Fibroblast of pulmonary artery (primary cell): ENCODE measurements at regions not wholly inside any gene's neighbourhood (a gene's known extent, or its start where the extent isn't known, plus 50 kb on each side); places are given as distances from the start of the nearest gene placed in this dataset.
"Not testable (repeated sequence)": the region's sequence is repeated elsewhere in the genome, so short reads cannot be mapped to it uniquely, and the experiment has no call there.

Source experiments
- DNase-seq: peaks from one replicate; pipeline ENCODE4 v3.0.0-alpha.2; 2010; ENCODE audit warnings: low read depth
- H3K4me3 ChIP-seq: replicated peaks from 2 replicates; pipeline ENCODE4 v1.5.1; 2011; ENCODE audit warnings: low read depth, mild to moderate bottlenecking, control low read depth, low read length, moderate library complexity
- TF ChIP-seq, protein P1 (sequence below): IDR thresholded peaks from 2 replicates; pipeline ENCODE4 v1.5.1; 2011; ENCODE audit warnings: mild to moderate bottlenecking, control low read depth, low read length, inconsistent platforms; ENCODE audit errors: missing control alignments

DNA sequence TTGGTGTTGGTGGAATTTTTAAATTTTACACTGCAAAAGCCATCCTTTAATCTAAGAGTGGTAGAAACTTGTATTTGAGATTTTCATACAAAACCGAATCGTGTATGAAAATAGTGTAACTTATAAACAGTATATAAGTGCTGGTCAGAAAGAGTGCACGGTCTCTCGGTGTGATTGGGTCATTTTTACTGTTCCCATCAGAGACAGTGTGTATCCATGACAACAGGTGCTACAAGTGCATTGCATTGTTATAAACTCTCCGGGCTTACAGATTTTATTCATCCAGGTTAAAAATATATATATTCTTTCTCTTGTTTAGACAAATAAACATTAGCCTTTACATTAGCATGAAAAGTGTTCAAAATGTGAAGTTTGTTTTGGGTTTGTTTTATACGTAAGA lies 721.9 kb downstream of the METTL4 start:
- TF ChIP-seq, protein P1, sequence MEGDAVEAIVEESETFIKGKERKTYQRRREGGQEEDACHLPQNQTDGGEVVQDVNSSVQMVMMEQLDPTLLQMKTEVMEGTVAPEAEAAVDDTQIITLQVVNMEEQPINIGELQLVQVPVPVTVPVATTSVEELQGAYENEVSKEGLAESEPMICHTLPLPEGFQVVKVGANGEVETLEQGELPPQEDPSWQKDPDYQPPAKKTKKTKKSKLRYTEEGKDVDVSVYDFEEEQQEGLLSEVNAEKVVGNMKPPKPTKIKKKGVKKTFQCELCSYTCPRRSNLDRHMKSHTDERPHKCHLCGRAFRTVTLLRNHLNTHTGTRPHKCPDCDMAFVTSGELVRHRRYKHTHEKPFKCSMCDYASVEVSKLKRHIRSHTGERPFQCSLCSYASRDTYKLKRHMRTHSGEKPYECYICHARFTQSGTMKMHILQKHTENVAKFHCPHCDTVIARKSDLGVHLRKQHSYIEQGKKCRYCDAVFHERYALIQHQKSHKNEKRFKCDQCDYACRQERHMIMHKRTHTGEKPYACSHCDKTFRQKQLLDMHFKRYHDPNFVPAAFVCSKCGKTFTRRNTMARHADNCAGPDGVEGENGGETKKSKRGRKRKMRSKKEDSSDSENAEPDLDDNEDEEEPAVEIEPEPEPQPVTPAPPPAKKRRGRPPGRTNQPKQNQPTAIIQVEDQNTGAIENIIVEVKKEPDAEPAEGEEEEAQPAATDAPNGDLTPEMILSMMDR, result no peak
- DNase-seq, result no peak

DNA sequence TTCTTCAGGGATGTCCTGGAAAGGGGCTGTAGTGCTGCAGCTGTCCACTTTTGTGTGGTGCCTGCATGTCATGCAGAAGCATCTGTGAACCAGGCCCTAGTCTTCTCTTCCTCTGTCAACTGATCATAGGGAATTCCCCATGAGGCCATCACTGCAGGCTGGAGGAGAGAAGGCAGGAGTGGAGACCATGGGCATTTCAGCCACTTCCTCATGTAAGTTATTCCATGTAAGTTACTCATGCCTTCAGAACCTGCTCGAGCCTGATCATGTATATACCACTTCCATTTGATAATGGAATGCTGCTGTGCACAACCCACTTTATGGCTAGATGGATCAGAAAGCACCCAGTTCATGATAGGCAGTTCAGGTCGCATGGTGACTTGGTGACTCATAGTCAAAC lies 714.0 kb downstream of the METTL4 start:
- H3K4me3 ChIP-seq, DNase-seq: not testable (repeated sequence)

More for the DNA sequence above, 721.9 kb downstream of the METTL4 start:
- no peak overlapping the region for H3K4me3 ChIP-seq

DNA sequence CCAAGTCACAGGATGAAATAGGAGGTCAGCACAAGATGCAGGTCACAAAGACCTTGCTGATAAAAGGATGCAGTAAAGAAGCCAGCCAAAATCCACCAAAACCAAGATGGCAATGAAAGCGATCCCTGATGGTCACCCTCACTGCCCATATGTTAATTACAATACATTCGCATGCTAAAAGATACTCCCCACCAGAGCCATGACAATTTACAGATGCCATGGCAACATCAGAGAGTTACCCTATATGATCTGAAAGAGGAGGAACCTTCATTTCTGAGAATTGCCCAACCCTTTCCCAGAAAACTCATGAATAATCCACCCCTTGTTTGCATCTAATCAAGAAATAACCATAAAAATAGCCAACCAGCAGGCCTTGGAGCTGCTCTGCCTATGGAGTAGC lies 709.8 kb downstream of the METTL4 start:
- H3K4me3 ChIP-seq, result no peak overlapping the region
- TF ChIP-seq, protein P1, result no peak
- DNase-seq, result no peak

DNA sequence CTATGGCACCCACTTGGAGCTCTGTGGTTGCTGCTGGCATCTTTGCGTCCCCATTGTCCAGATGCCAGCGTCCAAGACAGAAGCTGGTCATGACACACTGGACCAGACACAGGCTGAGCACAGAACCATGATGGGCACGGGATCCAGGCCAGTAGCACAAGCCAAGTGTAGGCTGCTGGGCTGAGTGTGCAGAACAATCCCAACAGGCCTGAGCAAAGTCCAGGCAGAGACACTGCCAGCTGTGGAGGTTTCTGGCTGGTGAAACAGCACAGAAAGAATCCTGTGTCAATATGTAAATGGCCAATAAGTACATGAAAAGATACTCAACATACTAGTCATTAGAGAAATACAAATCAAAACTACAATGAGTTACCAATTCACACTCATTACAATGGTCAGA lies 705.4 kb downstream of the METTL4 start:
- DNase-seq, result no peak
- TF ChIP-seq, protein P1, result no peak
- H3K4me3 ChIP-seq, result no peak overlapping the region

DNA sequence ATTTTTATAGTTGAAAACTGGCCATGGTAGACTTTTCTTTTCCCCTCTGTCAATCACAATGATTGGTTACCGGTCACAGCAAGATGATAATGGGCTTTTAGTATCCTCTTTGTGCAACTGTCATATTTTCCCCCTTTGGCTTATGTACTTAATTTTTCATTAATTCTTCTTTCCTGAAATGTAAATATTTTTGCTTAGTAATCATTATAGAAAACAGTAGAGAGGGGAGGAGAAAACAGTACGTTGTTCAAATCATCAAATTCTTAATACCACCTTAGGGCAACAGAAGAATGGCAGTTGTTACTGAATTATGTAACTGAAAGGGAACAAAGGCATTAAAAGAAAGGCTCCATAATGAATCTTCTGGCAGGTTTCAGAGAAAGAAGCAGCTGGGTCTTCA lies 699.0 kb downstream of the METTL4 start:
- DNase-seq, result no peak
- TF ChIP-seq, protein P1, result no peak
- H3K4me3 ChIP-seq, result no peak overlapping the region

DNA sequence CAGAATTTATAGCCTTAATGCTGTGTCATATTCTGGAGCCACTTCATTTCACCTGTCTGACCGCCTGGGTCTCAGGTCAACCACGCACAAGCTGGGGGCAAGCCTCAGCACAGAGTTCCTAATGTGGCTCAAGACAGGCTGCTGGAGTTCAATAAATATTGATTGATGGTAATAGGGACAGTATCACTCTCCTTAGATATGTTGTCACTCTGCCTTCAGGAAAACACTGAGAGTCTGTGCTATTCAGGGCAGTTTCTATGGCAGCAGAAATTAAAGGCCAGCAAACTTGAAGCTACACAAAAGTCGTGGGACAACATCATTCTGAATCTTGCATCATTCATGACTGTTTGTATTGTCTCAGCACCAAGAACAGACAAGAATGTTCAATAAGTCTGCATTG lies 696.1 kb downstream of the METTL4 start:
- TF ChIP-seq, protein P1, result no peak
- DNase-seq, result no peak
- no peak overlapping the region for H3K4me3 ChIP-seq

DNA sequence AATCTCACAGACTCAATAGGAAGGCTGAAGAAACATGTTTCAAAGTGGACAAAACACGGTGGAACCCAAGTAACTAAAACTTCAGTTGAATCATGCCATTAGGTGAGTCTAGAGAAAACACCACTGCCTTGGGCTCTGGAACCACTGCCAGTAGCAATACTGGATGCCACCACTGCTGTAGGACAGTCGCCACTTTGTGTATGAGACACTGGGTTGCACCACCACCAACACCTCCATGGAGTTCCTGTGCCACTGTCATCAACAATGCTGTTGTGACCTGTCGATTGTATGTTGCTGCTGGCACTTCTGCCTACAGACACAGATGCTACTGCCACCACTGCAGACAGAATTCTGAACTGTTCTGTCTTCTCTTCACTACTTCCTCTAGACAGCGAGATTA lies 686.7 kb downstream of the METTL4 start:
- H3K4me3 ChIP-seq, result no peak overlapping the region
- TF ChIP-seq, protein P1, result no peak
- no peak for DNase-seq

DNA sequence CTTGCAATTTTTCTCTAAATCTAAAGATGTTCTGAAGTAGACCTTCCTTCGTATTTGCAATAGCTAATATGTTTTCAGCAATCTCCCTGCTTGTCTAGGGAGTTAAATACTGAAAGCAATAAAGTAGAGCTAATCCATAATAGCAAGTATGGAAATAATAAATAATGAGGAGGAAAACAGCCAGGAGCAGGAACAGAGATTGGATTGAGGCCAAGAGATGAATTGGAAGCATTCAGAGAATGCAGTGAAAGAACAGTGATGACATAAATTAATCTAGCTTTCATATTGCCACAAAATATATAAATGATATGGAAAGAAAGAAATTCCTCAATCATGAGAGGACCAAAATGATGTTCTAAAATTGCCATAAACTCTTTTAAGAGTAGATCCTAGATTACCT lies 679.7 kb downstream of the METTL4 start:
- no peak for DNase-seq
- TF ChIP-seq, protein P1, result no peak
- H3K4me3 ChIP-seq, result no peak overlapping the region
